ENCODE measurements at regions not wholly inside any gene's neighbourhood (a gene's known extent, or its start where the extent isn't known, plus 50 kb on each side); places are given as distances from the start of the nearest gene placed in this dataset.
"Not testable (repeated sequence)": the region's sequence is repeated elsewhere in the genome, so short reads cannot be mapped to it uniquely, and the experiment has no call there.

GRCh38 chr2:180698668-180699067, 281.7 kb upstream of the UBE2E3 start:
- DNase-seq, result no peak

- no peak for DNase-seq
These were observed 284.6 kb upstream of the UBE2E3 start for GRCh38 chr2:180695586-180696401.

GRCh38 chr2:180694445-180695421, 285.7 kb upstream of the UBE2E3 start:
- no peak for DNase-seq

- DNase-seq, result no peak
These were observed 288.1 kb upstream of the UBE2E3 start for GRCh38 chr2:180692322-180692721.

- not testable (repeated sequence) for DNase-seq
These were observed 288.6 kb upstream of the UBE2E3 start for GRCh38 chr2:180691855-180692223.

- DNase-seq, result not testable (repeated sequence)
These were observed 289.1 kb upstream of the UBE2E3 start for GRCh38 chr2:180691186-180691854.

GRCh38 chr2:180690611-180691010, 289.8 kb upstream of the UBE2E3 start:
- no peak for DNase-seq

GRCh38 chr2:180682871-180683270, 297.5 kb upstream of the UBE2E3 start:
- no peak for DNase-seq

GRCh38 chr2:180679693-180680092, 300.7 kb upstream of the UBE2E3 start:
- no peak for DNase-seq

- DNase-seq, result no peak
These were observed 301.8 kb upstream of the UBE2E3 start for GRCh38 chr2:180678625-180678972.

- no peak for DNase-seq
These were observed 302.3 kb upstream of the UBE2E3 start for GRCh38 chr2:180677930-180678624.

- DNase-seq, result no peak
These were observed 303.2 kb upstream of the UBE2E3 start for GRCh38 chr2:180677200-180677599.

GRCh38 chr2:180676520-180677025, 303.8 kb upstream of the UBE2E3 start:
- DNase-seq, result no peak

- no peak for DNase-seq
These were observed 305.2 kb upstream of the UBE2E3 start for GRCh38 chr2:180675170-180675569.

- no peak for DNase-seq
These were observed 308.0 kb upstream of the UBE2E3 start for GRCh38 chr2:180672377-180672776.

- no peak for DNase-seq
These were observed 310.0 kb upstream of the UBE2E3 start for GRCh38 chr2:180670302-180671003.

GRCh38 chr2:180669016-180669415, 311.4 kb upstream of the UBE2E3 start:
- DNase-seq, result no peak

GRCh38 chr2:180664507-180664906, 315.9 kb upstream of the UBE2E3 start:
- DNase-seq, result no peak

GRCh38 chr2:180662941-180663471, 317.4 kb upstream of the UBE2E3 start:
- no peak for DNase-seq

- no peak for DNase-seq
These were observed 317.9 kb upstream of the UBE2E3 start for GRCh38 chr2:180662521-180662920.

All from hypothalamus (tissue), 51 donors.